ENCODE measurements at regions not wholly inside any gene's neighbourhood (a gene's known extent, or its start where the extent isn't known, plus 50 kb on each side); places are given as distances from the start of the nearest gene placed in this dataset.

DNA sequence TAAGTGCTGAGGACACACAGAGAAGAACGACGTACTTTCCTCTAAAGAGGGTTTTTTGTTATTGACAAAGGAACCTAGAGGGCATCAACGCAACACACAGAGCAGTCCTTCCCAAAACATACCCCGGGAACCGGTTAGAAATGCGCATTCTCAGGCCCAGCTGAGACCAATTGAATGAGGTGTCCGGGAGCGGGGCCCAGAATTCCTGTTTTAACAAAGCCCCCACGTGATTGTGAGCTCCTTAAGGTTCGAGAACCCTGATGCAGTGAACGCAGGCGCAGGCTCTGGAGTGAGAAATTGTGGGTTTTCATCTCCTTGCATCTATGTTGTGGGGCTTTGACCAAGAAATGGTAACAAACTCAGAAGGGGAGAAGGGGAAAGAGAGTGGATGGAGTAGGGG is 51.0 kb upstream of the TBX3 start:
- in situ Hi-C loops (cut with HindIII; ENCODE audit: low sequenced_read_pairs): no loop called here
- TF ChIP-seq, protein P1, sequence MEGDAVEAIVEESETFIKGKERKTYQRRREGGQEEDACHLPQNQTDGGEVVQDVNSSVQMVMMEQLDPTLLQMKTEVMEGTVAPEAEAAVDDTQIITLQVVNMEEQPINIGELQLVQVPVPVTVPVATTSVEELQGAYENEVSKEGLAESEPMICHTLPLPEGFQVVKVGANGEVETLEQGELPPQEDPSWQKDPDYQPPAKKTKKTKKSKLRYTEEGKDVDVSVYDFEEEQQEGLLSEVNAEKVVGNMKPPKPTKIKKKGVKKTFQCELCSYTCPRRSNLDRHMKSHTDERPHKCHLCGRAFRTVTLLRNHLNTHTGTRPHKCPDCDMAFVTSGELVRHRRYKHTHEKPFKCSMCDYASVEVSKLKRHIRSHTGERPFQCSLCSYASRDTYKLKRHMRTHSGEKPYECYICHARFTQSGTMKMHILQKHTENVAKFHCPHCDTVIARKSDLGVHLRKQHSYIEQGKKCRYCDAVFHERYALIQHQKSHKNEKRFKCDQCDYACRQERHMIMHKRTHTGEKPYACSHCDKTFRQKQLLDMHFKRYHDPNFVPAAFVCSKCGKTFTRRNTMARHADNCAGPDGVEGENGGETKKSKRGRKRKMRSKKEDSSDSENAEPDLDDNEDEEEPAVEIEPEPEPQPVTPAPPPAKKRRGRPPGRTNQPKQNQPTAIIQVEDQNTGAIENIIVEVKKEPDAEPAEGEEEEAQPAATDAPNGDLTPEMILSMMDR (IDR thresholded peaks at IDR 0.05; ENCODE audit: low read depth, low read length): no peak
- no peak overlapping the region for H3K4me3 ChIP-seq (ENCODE audit: low read depth, low read length)
- no peak for DNase-seq (ENCODE audit: low read depth, low spot score)

DNA sequence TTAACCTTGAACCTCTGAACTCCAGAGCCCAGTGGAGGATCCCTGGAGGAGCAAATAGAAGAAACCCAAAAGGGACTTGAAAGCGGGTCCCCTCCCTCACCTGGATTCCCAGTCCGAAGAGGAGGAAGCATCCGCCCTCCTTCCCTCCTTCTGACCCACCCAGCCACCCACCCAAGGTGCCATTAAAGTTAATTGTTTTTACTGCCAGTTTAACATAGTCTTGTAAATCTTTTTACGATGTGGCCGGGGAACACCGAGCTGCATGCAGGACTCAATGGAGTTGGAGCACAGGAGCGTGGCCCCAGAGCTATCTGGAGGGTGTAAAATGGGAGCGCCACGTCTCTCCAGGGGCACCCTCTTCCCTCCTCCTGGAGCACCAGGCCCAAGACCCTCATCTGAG is 49.9 kb upstream of the TBX3 start:
- no peak for DNase-seq (ENCODE audit: low read depth, low spot score)
- in situ Hi-C loops (cut with HindIII; ENCODE audit: low sequenced_read_pairs): no loop called here
- H3K4me3 ChIP-seq (ENCODE audit: low read depth, low read length): no peak overlapping the region
- TF ChIP-seq, protein P1 (IDR thresholded peaks at IDR 0.05; ENCODE audit: low read depth, low read length): no peak

All from astrocyte of the spinal cord (primary cell).